ENCODE measurements at regions not wholly inside any gene's neighbourhood (a gene's known extent, or its start where the extent isn't known, plus 50 kb on each side); places are given as distances from the start of the nearest gene placed in this dataset.
"Not testable (repeated sequence)": the region's sequence is repeated elsewhere in the genome, so short reads cannot be mapped to it uniquely, and the experiment has no call there.

DNA sequence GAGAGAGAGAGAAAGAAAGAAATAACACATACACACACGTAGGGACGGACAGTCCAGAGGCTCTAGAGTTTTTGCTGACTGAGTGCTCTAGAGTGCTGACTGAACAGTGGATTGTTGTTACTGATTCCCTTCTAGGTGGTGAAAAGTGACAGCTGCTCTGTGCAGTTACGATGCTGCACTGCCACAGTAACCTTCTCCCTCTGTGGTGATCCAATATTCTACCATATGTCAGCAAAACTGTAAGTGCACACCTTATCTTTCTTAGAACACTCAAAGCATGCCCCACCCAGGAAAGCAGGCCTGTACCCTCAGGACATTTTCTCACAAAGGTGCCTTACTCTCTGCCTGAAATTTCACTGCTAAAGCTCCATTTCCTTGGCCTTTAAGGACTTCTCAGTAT is 1023.5 kb downstream of the TYW1 start:
- no peak for DNase-seq

DNA sequence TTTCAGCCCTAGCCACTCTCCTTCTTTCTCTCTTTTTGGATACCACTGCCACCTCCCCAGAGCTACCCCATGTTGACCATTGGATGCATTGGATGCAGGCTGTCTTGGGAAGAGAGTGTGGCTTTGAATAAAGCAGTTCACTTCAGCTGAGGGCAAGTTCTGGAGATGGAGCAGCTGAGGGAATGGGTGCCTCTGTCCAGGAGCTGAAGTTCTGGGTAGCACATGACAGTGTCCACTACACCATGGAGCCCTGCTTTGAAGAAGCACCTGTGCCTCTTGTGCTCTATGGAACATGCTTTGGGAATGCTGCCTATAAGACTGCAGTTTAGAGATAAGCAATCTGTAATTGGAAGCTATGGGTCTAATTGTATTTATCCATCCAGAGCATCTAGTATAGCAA is 1028.7 kb downstream of the TYW1 start:
- DNase-seq = no peak

DNA sequence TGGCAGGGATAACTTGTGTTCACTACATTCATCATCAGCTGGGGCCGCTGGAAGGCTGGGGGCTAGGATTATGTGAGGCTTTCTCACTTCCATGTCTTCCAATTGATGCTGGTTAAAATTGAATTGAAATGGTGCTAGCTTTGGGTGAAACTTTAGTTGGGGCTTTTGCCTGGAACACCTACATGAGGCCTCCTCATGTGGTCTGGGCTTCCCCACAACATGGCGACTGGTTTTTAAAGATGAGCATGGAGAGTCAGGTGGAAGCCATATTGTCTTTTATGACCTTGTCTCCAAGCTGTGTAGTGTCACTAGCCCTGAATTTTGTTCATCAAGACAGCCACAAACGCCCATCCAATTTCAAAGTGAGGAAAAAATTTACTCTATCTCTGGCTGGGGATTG is 1033.9 kb downstream of the TYW1 start:
- DNase-seq = no peak

DNA sequence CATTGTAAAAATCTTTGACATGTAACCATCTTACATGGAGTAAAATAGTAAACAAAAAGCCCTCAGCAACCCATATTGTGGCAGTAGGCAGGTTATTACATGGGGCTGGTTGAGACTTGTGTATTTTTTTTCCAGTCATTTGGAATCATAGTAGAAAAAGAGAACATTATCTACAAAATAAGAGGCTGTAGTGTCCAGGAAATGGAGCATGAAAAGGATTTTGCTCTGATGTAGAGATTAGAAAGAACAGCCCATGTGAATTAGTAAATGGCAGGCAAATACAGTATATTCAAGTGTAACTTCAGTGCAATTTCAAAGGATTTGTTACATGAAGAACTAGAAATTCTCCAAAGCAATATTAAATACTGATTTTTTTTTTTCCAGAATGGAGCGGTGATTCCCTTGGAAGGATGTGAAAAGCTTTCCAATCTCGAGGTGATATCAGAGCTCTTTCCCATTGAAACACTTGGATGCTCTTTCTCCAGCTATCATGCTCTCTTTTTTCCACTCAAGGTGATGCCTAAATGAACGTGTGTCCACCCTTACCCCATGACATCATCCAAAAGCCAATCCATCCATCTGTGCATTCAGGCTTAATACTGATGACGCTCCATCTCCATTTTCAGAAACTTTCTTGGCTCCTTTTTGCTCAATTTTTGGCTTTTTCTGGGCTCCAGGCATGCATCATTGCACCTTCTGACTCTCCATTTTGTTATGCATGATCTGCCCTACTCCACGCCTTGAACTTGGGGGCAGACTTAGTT is 1034.7 kb downstream of the TYW1 start:
- no peak for DNase-seq

DNA sequence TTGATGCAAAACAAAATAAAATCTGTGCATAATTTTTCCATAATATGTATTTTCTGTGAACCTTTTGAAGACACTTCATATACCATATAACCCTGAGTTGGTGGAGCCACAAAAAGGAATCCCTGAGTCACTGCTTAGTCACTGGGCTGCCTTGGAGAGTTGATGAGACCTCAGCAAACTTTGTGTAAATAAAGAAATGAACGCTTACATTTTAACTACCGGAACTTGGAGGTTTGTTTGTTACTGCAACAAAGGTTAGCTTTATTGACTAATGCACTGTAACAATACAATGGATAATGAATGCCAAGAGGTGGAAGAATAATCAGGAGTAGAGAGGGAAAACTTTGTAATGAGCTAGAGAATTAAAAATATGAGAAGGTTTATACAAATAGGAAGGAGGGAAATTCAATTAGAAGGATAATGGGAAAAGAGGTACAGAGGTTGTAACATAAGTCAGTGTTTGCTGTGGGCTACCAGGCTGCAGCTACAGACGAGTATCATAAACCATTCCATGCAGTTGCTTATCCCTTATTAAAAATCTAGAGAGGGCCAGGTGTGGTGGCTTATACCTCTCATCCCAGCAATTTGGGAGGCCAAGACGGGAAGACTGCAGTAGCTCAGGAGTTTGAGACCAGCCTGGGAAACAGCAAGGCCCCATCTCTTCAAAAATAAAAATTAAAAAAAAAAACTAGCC is 1042.1 kb downstream of the TYW1 start:
- no peak for DNase-seq

GRCh38 chr7:68041554-68041953 is 1044.9 kb downstream of the TYW1 start:
- no peak for DNase-seq

DNA sequence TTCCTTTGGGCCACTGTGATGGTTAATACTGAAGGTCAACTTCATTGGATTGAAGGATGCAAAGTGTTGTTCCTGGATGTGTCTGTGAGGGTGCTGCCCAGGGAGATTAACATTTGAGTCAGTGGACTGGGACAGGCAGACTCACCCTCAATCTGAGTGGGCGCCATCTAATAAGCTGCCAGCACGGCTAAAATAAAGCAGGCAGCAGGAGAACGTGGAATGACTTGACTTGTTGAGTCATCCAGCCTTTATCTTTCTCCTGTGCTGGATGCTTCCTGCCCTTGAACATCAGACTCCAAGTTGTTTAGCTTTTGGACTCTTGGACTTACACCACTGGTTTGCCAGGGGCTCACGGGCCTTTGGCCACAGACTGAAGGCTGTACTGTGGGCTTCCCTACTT is 1046.9 kb downstream of the TYW1 start:
- no peak for DNase-seq

GRCh38 chr7:68050627-68051026 is 1054.0 kb downstream of the TYW1 start:
- no peak for DNase-seq

- DNase-seq = no peak
Measured at GRCh38 chr7:68058014-68058413, 1061.4 kb downstream of the TYW1 start.

- no peak for DNase-seq
Measured at GRCh38 chr7:68063171-68063570, 1066.5 kb downstream of the TYW1 start.

DNA sequence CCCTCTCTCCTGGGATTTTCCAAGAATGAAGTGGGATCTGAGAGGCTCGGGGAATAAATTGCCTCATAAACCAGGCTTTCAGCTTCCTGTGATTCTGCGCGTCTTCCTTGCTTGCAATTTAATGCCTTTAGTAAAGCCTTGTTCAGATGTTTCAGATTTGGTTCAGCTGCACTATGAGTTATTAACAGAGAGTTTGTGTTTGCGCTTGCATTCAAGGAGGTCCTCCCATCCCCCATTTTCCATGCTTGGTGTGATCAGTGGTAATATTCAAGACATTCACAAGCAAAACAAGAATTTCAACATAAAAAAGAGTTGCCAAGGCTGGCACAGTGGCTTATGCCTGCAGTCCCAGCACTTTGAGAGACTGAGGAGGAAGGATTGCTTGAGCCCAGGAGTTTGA is 1068.9 kb downstream of the TYW1 start:
- DNase-seq = no peak

GRCh38 chr7:68067845-68068244 is 1071.2 kb downstream of the TYW1 start:
- no peak for DNase-seq

GRCh38 chr7:68070992-68071391 is 1074.4 kb downstream of the TYW1 start:
- DNase-seq = no peak

DNA sequence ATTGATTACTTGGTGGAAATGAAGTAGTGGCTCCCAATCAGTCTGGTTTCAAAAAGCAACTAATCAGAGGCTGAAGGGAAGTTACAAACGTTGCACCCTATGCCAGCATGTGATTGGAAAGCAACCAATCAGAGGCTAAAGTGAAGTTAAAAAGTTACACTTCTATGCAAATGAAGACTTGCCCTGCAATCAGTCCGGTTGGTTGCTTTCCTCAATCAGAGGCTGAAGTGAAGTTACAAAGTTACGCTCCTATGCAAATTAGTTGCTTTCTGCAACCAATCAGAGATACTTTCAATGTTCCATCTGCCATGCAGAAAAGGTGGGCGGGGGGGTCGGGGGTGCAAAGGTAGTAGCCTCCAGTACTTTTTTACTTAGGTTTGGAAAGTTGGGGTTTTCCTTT is 1077.1 kb downstream of the TYW1 start:
- DNase-seq = no peak

GRCh38 chr7:68074242-68074641 is 1077.6 kb downstream of the TYW1 start:
- no peak for DNase-seq

- no peak for DNase-seq
Measured at GRCh38 chr7:68078157-68078710, 1081.6 kb downstream of the TYW1 start.

DNA sequence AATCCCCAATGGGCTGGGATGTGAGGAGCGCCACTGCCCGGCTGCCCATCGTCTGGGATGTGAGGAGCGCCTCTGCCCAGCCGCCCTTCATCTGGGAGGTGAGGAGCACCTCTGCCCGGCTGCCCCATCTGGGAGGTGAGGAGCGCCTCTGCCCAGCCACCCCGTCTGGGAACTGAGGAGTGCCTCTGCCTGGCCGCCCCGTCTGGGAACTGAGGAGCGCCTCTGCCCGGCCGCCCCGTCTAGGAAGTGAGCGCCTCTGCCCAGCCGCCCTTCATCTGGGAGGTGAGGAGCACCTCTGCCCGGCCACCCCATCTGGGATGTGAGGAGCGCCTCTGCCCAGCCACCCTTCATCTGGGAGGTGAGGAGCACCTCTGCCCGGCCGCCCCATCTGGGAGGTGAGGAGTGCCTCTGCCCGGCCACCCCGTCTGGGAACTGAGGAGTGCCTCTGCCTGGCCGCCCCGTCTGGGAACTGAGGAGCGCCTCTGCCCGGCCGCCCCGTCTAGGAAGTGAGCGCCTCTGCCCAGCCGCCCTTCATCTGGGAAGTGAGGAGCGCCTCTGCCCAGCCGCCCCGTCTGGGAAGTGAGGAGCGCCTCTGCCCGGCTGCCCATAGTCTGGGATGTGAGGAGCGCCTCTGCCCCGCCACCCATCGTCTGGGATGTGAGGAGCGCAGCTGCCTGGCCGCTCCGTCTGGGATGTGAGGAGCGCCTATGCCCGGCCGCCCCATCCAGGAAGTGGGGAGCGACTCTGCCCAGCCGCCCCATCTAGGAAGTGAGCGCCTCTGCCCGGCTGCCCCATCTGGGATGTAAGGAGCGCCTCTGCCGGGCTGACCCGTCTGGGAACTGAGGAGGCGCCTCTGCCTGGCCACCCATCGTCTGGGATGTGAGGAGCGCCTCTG is 1085.7 kb downstream of the TYW1 start:
- DNase-seq = not testable (repeated sequence)

- DNase-seq = not testable (repeated sequence)
Measured at GRCh38 chr7:68082961-68083657, 1086.5 kb downstream of the TYW1 start.

- DNase-seq = no peak
Measured at GRCh38 chr7:68087401-68087800, 1090.8 kb downstream of the TYW1 start.

- DNase-seq = no peak
Measured at GRCh38 chr7:68088879-68089278, 1092.2 kb downstream of the TYW1 start.

DNA sequence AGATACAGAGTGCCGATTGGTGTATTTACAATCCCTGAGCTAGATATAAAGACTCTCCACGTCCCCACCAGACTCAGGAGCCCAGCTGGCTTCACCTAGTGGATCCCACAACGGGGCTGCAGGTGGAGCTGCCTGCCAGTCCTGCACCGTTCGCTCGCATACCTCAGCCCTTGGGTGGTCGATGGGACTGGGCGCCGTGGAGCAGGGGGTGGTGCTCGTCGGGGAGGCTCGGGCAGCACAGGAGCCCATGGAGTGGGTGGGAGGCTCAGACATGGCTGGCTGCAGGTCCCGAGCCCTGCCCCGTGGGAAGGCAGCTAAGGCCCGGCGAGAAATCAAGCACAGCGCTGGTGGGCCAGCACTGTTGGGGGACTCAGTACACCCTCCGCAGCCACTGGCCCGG is 1093.6 kb downstream of the TYW1 start:
- DNase-seq = not testable (repeated sequence)

GRCh38 chr7:68103319-68103718 is 1106.7 kb downstream of the TYW1 start:
- no peak for DNase-seq

DNA sequence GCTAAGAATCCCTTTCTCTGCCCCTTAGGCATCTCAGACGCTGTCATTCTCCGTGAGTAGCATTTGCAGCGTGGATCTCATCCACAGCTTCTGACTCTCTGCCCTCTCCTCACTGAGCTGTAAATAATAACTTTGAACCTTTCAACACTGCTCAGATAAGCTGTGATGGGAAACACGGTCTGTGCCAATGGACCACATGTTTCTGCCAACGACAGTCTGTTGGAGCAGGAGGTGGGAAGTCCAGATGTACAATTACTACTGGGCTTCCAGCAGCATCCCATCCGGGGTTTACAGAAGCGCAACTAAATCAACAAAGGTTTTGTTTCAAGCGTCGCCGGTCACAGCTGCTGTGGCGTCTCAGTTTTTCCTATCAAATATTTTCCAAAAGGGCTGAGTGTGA is 1110.6 kb downstream of the TYW1 start:
- no peak for DNase-seq
